ENCODE measurements at regions not wholly inside any gene's neighbourhood (a gene's known extent, or its start where the extent isn't known, plus 50 kb on each side); places are given as distances from the start of the nearest gene placed in this dataset.

DNA sequence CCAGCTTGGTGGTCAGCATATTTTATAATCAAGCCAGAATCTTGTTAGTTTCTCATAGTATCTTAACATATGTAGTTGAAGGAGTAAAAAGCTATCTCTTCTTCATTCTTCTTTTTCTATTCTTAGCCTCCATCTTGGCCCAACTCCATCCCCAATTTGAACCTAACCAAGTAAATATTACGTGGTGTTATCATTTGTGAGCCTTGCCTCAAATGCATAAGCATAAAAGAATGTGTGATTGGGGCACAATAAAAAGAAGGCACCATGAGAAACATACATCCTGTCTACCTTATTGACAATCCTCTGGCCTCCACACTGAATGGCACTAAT, 181.4 kb upstream of the BMP4 start:
- TF ChIP-seq POLR2AphosphoS5 (IDR thresholded peaks at IDR 0.05) = no peak
- TF ChIP-seq, protein P1, sequence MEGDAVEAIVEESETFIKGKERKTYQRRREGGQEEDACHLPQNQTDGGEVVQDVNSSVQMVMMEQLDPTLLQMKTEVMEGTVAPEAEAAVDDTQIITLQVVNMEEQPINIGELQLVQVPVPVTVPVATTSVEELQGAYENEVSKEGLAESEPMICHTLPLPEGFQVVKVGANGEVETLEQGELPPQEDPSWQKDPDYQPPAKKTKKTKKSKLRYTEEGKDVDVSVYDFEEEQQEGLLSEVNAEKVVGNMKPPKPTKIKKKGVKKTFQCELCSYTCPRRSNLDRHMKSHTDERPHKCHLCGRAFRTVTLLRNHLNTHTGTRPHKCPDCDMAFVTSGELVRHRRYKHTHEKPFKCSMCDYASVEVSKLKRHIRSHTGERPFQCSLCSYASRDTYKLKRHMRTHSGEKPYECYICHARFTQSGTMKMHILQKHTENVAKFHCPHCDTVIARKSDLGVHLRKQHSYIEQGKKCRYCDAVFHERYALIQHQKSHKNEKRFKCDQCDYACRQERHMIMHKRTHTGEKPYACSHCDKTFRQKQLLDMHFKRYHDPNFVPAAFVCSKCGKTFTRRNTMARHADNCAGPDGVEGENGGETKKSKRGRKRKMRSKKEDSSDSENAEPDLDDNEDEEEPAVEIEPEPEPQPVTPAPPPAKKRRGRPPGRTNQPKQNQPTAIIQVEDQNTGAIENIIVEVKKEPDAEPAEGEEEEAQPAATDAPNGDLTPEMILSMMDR (IDR thresholded peaks at IDR 0.05) = no peak
- no peak for TF ChIP-seq POLR2A (IDR thresholded peaks at IDR 0.05)
